ENCODE measurements at regions not wholly inside any gene's neighbourhood (a gene's known extent, or its start where the extent isn't known, plus 50 kb on each side); places are given as distances from the start of the nearest gene placed in this dataset.

DNA sequence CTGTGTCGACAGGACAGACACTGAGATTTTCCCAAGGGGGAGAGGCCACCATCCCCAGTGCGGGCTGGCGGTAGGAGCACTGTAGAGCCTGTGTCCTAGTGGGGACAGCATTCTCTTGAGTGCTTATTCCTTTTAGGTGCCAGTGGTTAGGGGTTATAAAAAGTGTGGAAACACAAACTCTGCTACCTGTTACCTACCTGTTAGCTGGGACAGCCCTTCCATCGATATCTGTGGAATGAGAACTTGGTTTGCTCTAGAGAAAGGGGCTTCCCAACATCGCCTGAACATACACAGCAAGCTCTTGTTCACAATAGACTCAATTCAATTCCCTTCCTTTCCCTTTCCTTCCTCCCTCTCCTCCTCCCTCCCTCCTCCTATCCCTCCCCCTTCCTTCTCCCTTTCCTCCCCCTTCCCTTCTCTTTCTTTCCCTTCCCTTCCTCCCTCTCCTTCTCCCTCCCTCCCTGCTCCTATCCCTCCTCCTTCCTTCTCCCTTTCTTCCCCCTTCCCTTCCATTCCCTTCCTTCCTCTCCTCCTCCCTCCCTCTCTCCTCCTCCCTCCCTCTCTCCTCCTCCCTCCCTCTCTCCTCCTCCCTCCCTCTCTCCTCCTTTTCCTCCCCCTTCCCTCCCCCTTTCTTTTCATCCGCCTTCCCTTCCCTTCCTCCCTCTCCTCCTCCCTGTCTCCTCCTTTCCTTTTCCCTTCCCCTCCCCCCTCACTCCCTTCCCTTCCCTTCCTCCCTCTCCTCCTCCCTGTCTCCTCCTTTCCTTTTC is 188.5 kb downstream of the URI1 start:
- peaks cover 10% of the 10 kb centered on the region for H3K27me3 Mint-ChIP-seq (ENCODE audit: low read depth, poor library complexity)
- no peak for DNase-seq
- H3K36me3 Mint-ChIP-seq (ENCODE audit: low read depth): no peaks in the 10 kb centered on the region
- no peak overlapping the region for H3K4me3 Mint-ChIP-seq
- H3K4me1 Mint-ChIP-seq: peaks cover 32% of the 10 kb centered on the region
- no peaks in the 10 kb centered on the region for H3K9me3 Mint-ChIP-seq
- TF ChIP-seq, protein P1, sequence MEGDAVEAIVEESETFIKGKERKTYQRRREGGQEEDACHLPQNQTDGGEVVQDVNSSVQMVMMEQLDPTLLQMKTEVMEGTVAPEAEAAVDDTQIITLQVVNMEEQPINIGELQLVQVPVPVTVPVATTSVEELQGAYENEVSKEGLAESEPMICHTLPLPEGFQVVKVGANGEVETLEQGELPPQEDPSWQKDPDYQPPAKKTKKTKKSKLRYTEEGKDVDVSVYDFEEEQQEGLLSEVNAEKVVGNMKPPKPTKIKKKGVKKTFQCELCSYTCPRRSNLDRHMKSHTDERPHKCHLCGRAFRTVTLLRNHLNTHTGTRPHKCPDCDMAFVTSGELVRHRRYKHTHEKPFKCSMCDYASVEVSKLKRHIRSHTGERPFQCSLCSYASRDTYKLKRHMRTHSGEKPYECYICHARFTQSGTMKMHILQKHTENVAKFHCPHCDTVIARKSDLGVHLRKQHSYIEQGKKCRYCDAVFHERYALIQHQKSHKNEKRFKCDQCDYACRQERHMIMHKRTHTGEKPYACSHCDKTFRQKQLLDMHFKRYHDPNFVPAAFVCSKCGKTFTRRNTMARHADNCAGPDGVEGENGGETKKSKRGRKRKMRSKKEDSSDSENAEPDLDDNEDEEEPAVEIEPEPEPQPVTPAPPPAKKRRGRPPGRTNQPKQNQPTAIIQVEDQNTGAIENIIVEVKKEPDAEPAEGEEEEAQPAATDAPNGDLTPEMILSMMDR (IDR thresholded peaks at IDR 0.05): no peak
- no peak overlapping the region for H3K27ac Mint-ChIP-seq

DNA sequence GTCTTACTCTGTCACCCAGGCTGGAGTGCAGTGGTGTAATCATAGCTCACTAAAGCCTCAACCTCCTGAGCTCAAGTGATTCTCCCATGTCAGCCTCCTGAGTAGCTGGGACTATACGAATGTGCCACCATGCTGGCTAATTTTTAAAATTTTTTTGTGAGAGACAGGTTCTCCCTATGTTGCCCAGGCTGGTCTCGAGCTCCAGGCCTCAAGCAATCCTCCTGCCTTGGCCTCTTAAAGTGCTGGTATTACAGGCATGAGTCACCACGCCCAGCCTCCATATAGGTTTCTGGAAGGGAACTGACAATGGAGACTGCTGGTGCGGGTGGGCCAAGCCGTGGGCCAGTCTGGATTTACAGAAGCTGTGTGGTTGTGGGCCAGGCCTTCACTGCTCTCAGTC is 189.2 kb downstream of the URI1 start:
- H3K27ac Mint-ChIP-seq: no peak overlapping the region
- H3K9me3 Mint-ChIP-seq: no peaks in the 10 kb centered on the region
- no peak for DNase-seq
- peaks cover 10% of the 10 kb centered on the region for H3K27me3 Mint-ChIP-seq (ENCODE audit: low read depth, poor library complexity)
- no peaks in the 10 kb centered on the region for H3K36me3 Mint-ChIP-seq (ENCODE audit: low read depth)
- TF ChIP-seq, protein P1 (IDR thresholded peaks at IDR 0.05): no peak
- H3K4me1 Mint-ChIP-seq: peaks cover 33% of the 10 kb centered on the region
- H3K4me3 Mint-ChIP-seq: no peak overlapping the region

DNA sequence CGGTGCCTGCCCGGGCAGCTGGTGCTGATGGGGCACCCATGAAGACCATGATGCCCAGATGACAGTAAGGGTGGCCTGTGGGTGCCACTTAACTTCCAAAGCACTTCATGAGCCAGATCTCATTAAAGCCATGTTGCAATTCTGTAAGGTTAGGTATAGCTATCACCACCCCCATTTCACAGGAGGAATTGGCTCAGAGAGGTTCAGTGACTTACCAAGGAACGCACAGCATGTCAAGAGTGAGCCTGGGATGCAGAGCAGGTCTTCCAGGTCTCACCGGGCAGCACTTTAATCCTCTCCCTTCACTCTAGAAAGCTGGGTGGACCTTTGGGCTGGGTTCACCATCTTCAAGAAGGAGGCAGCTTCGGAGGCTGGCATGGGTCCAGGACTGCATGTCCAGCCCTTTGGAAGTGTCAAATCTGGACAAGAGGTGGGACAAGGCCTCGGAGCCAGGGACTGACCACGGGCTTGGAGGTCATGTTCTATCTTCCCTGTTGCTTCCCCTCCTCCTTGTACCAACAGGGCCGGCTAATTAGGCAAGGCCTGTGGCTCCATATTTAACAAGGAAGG is 189.8 kb downstream of the URI1 start:
- no peaks in the 10 kb centered on the region for H3K9me3 Mint-ChIP-seq
- H3K4me1 Mint-ChIP-seq: peaks cover 36% of the 10 kb centered on the region
- peaks cover 10% of the 10 kb centered on the region for H3K27me3 Mint-ChIP-seq (ENCODE audit: low read depth, poor library complexity)

DNA sequence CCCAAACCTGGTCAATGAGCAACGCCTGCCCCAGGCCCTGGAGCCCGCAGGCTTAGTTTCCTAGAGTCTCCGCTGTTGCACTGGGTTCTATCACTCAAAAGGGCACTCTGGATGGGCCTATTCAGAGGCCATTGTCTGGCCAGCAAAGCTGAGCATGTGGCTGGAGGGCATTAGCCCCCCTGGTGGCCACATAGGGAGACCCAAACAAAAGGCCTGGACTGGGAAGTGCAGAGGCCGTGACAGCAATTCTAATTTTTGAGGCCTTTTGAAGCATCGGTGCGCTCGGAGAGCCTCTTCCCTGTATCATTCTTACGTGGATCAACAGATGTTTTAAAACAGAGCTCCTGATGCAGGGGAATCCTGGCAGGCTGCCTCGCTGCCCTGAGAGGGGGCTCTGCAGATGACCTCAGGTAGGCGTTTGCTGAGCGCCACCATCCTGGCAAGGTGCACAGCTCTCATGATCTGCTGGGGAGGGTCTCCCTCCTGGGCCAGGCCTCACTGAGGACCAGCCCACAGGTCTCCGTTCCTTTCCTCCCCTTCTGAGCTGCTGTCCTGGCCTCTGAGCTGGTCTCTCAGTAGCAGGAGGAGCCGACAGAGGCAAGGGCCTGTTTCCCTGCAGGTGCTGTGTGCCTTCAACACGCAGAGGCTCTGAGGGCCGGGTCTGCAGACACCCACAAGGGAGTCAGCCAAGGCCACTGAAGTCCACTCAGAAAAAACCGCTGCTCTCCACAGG is 190.5 kb downstream of the URI1 start:
- Mint-ChIP-seq H3K27me3 (ENCODE audit: low read depth, poor library complexity) (peaks cover 10% of the 10 kb centered on the region), H3K4me3 (no peak overlapping the region)
- DNase-seq: no peak

More for the DNA sequence above, 189.8 kb downstream of the URI1 start:
- Mint-ChIP-seq H3K4me3 (no peak overlapping the region), H3K36me3 (ENCODE audit: low read depth) (no peaks in the 10 kb centered on the region), H3K27ac (no peak overlapping the region)
- DNase-seq: no peak
- TF ChIP-seq, protein P1 (IDR thresholded peaks at IDR 0.05): no peak

DNA sequence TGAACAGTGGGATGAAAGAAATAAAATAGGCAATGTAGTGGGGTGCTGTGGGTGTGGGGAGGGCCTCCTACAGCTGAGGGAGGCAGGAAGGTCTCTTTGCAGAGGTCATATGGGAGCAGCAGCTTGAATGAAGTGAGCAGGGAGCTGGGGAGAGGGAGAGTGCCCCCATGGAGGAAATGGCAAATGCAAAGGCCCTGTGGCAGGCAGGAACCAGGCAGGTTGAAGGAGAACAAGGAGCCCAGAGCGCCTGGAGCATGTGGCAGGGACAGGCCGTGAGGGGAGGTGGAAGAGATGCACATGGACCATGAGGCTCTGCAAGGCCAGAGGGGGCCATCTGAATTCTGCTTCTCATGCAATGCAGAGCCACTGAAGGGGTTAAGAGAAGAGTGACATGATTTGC is 191.8 kb downstream of the URI1 start:
- Mint-ChIP-seq H3K4me1 (peaks cover 47% of the 10 kb centered on the region), H3K36me3 (ENCODE audit: low read depth) (no peaks in the 10 kb centered on the region), H3K27ac (no peak overlapping the region), H3K4me3 (no peak overlapping the region), H3K27me3 (ENCODE audit: low read depth, poor library complexity) (peaks cover 4% of the 10 kb centered on the region), H3K9me3 (no peaks in the 10 kb centered on the region)
- TF ChIP-seq, protein P1 (IDR thresholded peaks at IDR 0.05): no peak
- DNase-seq: no peak

More for the DNA sequence above, 190.5 kb downstream of the URI1 start:
- Mint-ChIP-seq H3K36me3 (ENCODE audit: low read depth) (no peaks in the 10 kb centered on the region), H3K27ac (no peak overlapping the region), H3K4me1 (peaks cover 37% of the 10 kb centered on the region), H3K9me3 (no peaks in the 10 kb centered on the region)
- TF ChIP-seq, protein P1 (IDR thresholded peaks at IDR 0.05): peak; percentile 30
